Kidney tubule cell (primary cell): ENCODE measurements at regions not wholly inside any gene's neighbourhood (a gene's known extent, or its start where the extent isn't known, plus 50 kb on each side); places are given as distances from the start of the nearest gene placed in this dataset.

ENCODE experiments used
- DNase-seq: peaks from one replicate; pipeline ENCODE4 v3.0.0-alpha.2; 2018; ENCODE audit warnings: low spot score

GRCh38 chr18:78538669-78539440 lies 440.8 kb upstream of the SALL3 start:
- no peak for DNase-seq

- no peak for DNase-seq
These were observed 438.7 kb upstream of the SALL3 start for GRCh38 chr18:78540636-78541529.

GRCh38 chr18:78542204-78542603 lies 437.4 kb upstream of the SALL3 start:
- peak; percentile 49 for DNase-seq

GRCh38 chr18:78543201-78543725 lies 436.4 kb upstream of the SALL3 start:
- no peak for DNase-seq

GRCh38 chr18:78546281-78546680 lies 433.3 kb upstream of the SALL3 start:
- no peak for DNase-seq

GRCh38 chr18:78547817-78548216 lies 431.8 kb upstream of the SALL3 start:
- no peak for DNase-seq

GRCh38 chr18:78548261-78549058 lies 431.2 kb upstream of the SALL3 start:
- DNase-seq = no peak

- no peak for DNase-seq
These were observed 429.6 kb upstream of the SALL3 start for GRCh38 chr18:78549971-78550370.

- DNase-seq = no peak
These were observed 424.5 kb upstream of the SALL3 start for GRCh38 chr18:78554944-78555608.

GRCh38 chr18:78557371-78557770 lies 422.2 kb upstream of the SALL3 start:
- DNase-seq = no peak

- DNase-seq = no peak
These were observed 421.4 kb upstream of the SALL3 start for GRCh38 chr18:78558101-78558810.

GRCh38 chr18:78558948-78559347 lies 420.7 kb upstream of the SALL3 start:
- no peak for DNase-seq

- DNase-seq = no peak
These were observed 420.0 kb upstream of the SALL3 start for GRCh38 chr18:78559584-78559983.

- DNase-seq = no peak
These were observed 417.7 kb upstream of the SALL3 start for GRCh38 chr18:78561757-78562510.

- DNase-seq = no peak
These were observed 417.1 kb upstream of the SALL3 start for GRCh38 chr18:78562531-78562961.

- no peak for DNase-seq
These were observed 416.5 kb upstream of the SALL3 start for GRCh38 chr18:78563110-78563509.

GRCh38 chr18:78564030-78564429 lies 415.6 kb upstream of the SALL3 start:
- no peak for DNase-seq

GRCh38 chr18:78564518-78564917 lies 415.1 kb upstream of the SALL3 start:
- DNase-seq = no peak

- no peak for DNase-seq
These were observed 414.4 kb upstream of the SALL3 start for GRCh38 chr18:78565240-78565639.

- no peak for DNase-seq
These were observed 413.6 kb upstream of the SALL3 start for GRCh38 chr18:78566065-78566464.
